Tibial nerve (tissue), 4 donors: ENCODE measurements at regions not wholly inside any gene's neighbourhood (a gene's known extent, or its start where the extent isn't known, plus 50 kb on each side); places are given as distances from the start of the nearest gene placed in this dataset.
A peak's percentile ranks its signal among the peaks of the same experiment; 100 is the strongest.

ENCODE experiments used
- DNase-seq, 2 donors: peaks; one replicate each; pipeline ENCODE4 v3.0.0-alpha.2; 2019; ENCODE audit warnings: low spot score in 2 of 2
- H3K27ac ChIP-seq, 4 donors: fragments of 200-600 bp; sonication (generic) in 3 of 4; one replicate each; pipeline ENCODE4 v1.5.1; 2017 to 2019; ENCODE audit warnings: mild to moderate bottlenecking in 1 of 4
- H3K27me3 ChIP-seq, 2 donors: fragments of 200-600 bp; sonication (generic) in 1 of 2; one replicate each; pipeline versions ENCODE4 v1.5.1 to v1.6.0; 2017 to 2019
- H3K36me3 ChIP-seq, 3 donors: fragments of 200-600 bp; sonication (generic); one replicate each; pipeline ENCODE4 v1.5.1; 2018 to 2019
- H3K4me1 ChIP-seq, 4 donors: fragments of 200-600 bp; sonication (generic) in 3 of 4; one replicate each; pipeline ENCODE4 v1.5.1; 2017 to 2019
- H3K4me3 ChIP-seq, 4 donors: fragments of 200-600 bp; sonication (generic) in 3 of 4; one replicate each; pipeline ENCODE4 v1.5.1; 2017 to 2019; ENCODE audit warnings: mild to moderate bottlenecking in 1 of 4, moderate library complexity in 1 of 4
- H3K9me3 ChIP-seq, 4 donors: fragments of 200-600 bp; sonication (generic) in 3 of 4; one replicate each; pipeline ENCODE4 v1.5.1; 2017 to 2019
- CTCF ChIP-seq, 5 experiments: fragments of 200-600 bp in 3 of 5; fragments of 450-650 bp in 2 of 5; sonication (generic) in 3 of 5; IDR thresholded peaks; one replicate each; pipeline ENCODE4 v1.5.1; 2016 to 2019; ENCODE audit warnings: antibody characterized with exemption in 5 of 5, mild to moderate bottlenecking in 3 of 5, moderate library complexity in 2 of 5
- EP300 ChIP-seq, 2 donors: sonication (generic); formaldehyde crosslinking; IDR thresholded peaks; one replicate each; pipeline ENCODE4 v1.6.1; 2017; ENCODE audit warnings: antibody characterized with exemption in 2 of 2, mild to moderate bottlenecking in 1 of 2
- POLR2A ChIP-seq, 2 donors: fragments of 450-650 bp; IDR thresholded peaks; one replicate each; pipeline ENCODE4 v1.6.1; 2017; ENCODE audit warnings: antibody characterized with exemption in 2 of 2, mild to moderate bottlenecking in 2 of 2, moderate library complexity in 2 of 2
- WGBS, 2 donors: methylation state at CpG; one replicate each; pipeline ENCODE4 v1.1.5; 2018; 5-methylcytosine and 5-hydroxymethylcytosine counted together

GRCh38 chr2:8469709-8470493 is 212.0 kb upstream of the ID2 start:
- no peak overlapping the region for H3K4me3 ChIP-seq
- TF ChIP-seq CTCF (IDR thresholded peaks at IDR 0.05): no peak
- no peak for TF ChIP-seq POLR2A (IDR thresholded peaks at IDR 0.05)
- no peak for TF ChIP-seq EP300 (IDR thresholded peaks at IDR 0.05)
- 68 to 74% methylated on average over 10 to 11 of the region's 11 CpGs for WGBS, 2 donors

GRCh38 chr2:8472545-8473323 is 209.1 kb upstream of the ID2 start:
- Histone ChIP-seq H3K4me3 (no peak overlapping the region), H3K4me1 (peaks cover 0 to 9% (median 4%) of the 10 kb centered on the region in 4 donors), H3K27ac (no peak overlapping the region), H3K9me3 (no peaks in the 10 kb centered on the region), H3K27me3 (no peaks in the 10 kb centered on the region), H3K36me3 (no peaks in the 10 kb centered on the region)
- WGBS, 2 donors: 88 to 92% methylated on average over 7 of the region's 7 CpGs
- DNase-seq: no peak
- no peak for TF ChIP-seq CTCF (IDR thresholded peaks at IDR 0.05)

More at GRCh38 chr2:8469709-8470493, 212.0 kb upstream of the ID2 start:
- Histone ChIP-seq H3K27ac (no peak overlapping the region), H3K27me3 (no peaks in the 10 kb centered on the region), H3K9me3 (no peaks in the 10 kb centered on the region), H3K4me1 (no peaks in the 10 kb centered on the region), H3K36me3 (no peaks in the 10 kb centered on the region)
- DNase-seq: no peak

GRCh38 chr2:8475349-8476031 is 206.4 kb upstream of the ID2 start:
- 78 to 79% methylated on average over 13 of the region's 13 CpGs for WGBS, 2 donors
- no peak overlapping the region for H3K4me3 ChIP-seq
- no peaks in the 10 kb centered on the region for H3K9me3 ChIP-seq
- no peaks in the 10 kb centered on the region for H3K36me3 ChIP-seq
- H3K27me3 ChIP-seq: no peaks in the 10 kb centered on the region
- H3K4me1 ChIP-seq: peaks cover 0 to 20% (median 10%) of the 10 kb centered on the region in 4 donors
- TF ChIP-seq CTCF (IDR thresholded peaks at IDR 0.05) (no peak), EP300 (IDR thresholded peaks at IDR 0.05) (no peak), POLR2A (IDR thresholded peaks at IDR 0.05) (no peak)
- no peak overlapping the region for H3K27ac ChIP-seq
- DNase-seq: no peak

DNA sequence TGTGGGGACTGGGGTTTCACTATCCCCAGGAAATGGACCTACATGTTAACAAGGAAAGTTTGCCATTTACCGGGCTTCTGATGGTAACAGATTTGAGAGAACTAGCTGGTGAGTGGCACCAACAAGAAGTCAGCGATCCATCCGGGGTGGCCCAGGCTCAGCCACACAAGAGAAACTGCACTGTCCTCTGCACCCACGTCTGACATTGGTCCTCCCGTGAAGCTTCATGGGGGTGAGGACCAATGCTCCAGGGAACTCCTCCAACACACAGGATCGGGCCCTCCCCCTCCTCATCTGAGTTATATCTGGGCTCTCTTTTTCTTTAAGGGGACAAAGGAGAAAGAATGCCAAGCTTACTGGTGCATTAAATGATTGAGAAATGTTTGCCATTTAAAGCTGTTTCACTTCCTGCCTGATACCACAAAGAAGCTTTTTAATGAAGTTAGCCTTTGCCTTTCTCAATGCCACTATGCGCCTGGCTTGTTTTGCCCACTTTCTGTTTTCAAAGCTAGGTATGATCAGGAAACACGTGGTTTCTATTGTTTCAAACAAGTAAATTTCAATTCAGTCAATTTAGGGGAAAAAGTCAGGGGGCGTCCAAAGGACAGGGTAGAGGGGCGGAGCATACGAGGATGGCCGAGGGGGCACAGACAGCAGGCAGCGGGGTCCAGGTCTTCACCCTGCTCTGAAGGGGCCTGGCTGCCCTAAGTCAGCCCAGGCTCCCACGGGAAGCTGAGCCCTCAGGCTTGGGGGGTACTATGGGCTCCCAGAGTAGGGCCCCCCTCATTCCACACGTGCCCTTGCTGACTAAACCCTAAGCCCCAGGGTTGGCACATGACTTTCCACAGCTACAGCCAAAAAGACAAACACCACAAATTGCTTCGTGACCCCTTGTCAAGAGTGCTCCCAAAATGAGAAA is 204.0 kb upstream of the ID2 start:
- Histone ChIP-seq H3K27ac (peak overlapping the region in 3 of 4 donors; percentile 63 to 77 (median 75)), H3K36me3 (no peaks in the 10 kb centered on the region), H3K9me3 (no peaks in the 10 kb centered on the region), H3K4me3 (peak overlapping the region in 2 of 4 donors; percentile 9 to 21), H3K4me1 (peaks cover 0 to 25% (median 13%) of the 10 kb centered on the region in 4 donors), H3K27me3 (no peaks in the 10 kb centered on the region)
- WGBS, 2 donors: 39 to 58% methylated on average over 16 of the region's 16 CpGs
- no peak for DNase-seq
- TF ChIP-seq POLR2A (IDR thresholded peaks at IDR 0.05) (no peak), EP300 (IDR thresholded peaks at IDR 0.05) (peak in 1 of 2 donors; percentile 33), CTCF (IDR thresholded peaks at IDR 0.05) (no peak)
